Fibroblast of lung (primary cell): ENCODE measurements at regions not wholly inside any gene's neighbourhood (a gene's known extent, or its start where the extent isn't known, plus 50 kb on each side); places are given as distances from the start of the nearest gene placed in this dataset.

Experiments used
- DNase-seq, 2 donors: peaks; one replicate each; pipeline versions ENCODE4 v3.0.0 to v3.0.0-alpha.2; 2010; ENCODE audit warnings: low read depth in 2 of 2
- H2AFZ ChIP-seq: 2 replicates; pipeline ENCODE4 v1.5.1; 2012; ENCODE audit warnings: low read length, control low read depth, inconsistent platforms
- H3K27ac ChIP-seq: 2 replicates; pipeline ENCODE4 v1.5.1; 2011; ENCODE audit warnings: low read length, control low read depth; ENCODE audit not compliant: insufficient read depth
- H3K27me3 ChIP-seq: 2 replicates; pipeline ENCODE4 v1.5.1; 2011; ENCODE audit warnings: mild to moderate bottlenecking, low read length; ENCODE audit not compliant: control insufficient read depth, insufficient read depth
- H3K36me3 ChIP-seq: 2 replicates; pipeline ENCODE4 v1.5.1; 2011; ENCODE audit warnings: low read length; ENCODE audit not compliant: control insufficient read depth, insufficient read depth
- H3K4me1 ChIP-seq: 2 replicates; pipeline ENCODE4 v1.5.1; 2011; ENCODE audit warnings: low read length; ENCODE audit not compliant: control insufficient read depth, insufficient read depth; ENCODE audit errors: extremely low read depth
- H3K4me2 ChIP-seq: 2 replicates; pipeline ENCODE4 v1.5.1; 2011; ENCODE audit warnings: low read length, control low read depth; ENCODE audit not compliant: insufficient read depth; ENCODE audit errors: extremely low read depth
- H3K4me3 ChIP-seq, 4 experiments: fragments of 200-600 bp in 1 of 4; sonication (generic) in 1 of 4; replicated peaks in 1 of 4; 2 replicates each; pipeline ENCODE4 v1.5.1; 2011 to 2016; ENCODE audit warnings: low read length in 4 of 4, low read depth in 3 of 4, mild to moderate bottlenecking in 3 of 4, control low read depth in 2 of 4, inconsistent platforms in 1 of 4, mixed read lengths in 1 of 4; ENCODE audit not compliant: insufficient read depth in 1 of 4; ENCODE audit errors: control extremely low read depth in 1 of 4
- H3K79me2 ChIP-seq: 2 replicates; pipeline ENCODE4 v1.5.1; 2012; ENCODE audit warnings: mild to moderate bottlenecking, low read length, inconsistent platforms; ENCODE audit not compliant: control insufficient read depth, insufficient read depth
- H3K9ac ChIP-seq: 2 replicates; pipeline ENCODE4 v1.5.1; 2011; ENCODE audit warnings: mild to moderate bottlenecking, low read length, control low read depth; ENCODE audit not compliant: insufficient read depth
- H3K9me3 ChIP-seq: 2 replicates; pipeline ENCODE4 v1.5.1; 2012; ENCODE audit warnings: low read depth, low read length; ENCODE audit not compliant: control insufficient read depth, insufficient read depth
- H4K20me1 ChIP-seq: 2 replicates; pipeline ENCODE4 v1.5.1; 2011; ENCODE audit warnings: low read length; ENCODE audit not compliant: control insufficient read depth, insufficient read depth; ENCODE audit errors: extremely low read depth
- EZH2 ChIP-seq: IDR thresholded peaks from 2 replicates; pipeline ENCODE4 v1.5.1; 2012; ENCODE audit warnings: low read length, control low read depth, mild to moderate bottlenecking; ENCODE audit errors: missing control alignments
- TF ChIP-seq, protein P1 (sequence below), 2 donors: IDR thresholded peaks in 1 of 2; conservative IDR thresholded peaks in 1 of 2; 1 replicate in 1 of 2; 2 replicates in 1 of 2; pipeline ENCODE4 v1.5.1; 2011 to 2012; ENCODE audit warnings: low read length in 2 of 2, control low read depth in 1 of 2, inconsistent platforms in 1 of 2, low read depth in 1 of 2, mild to moderate bottlenecking in 1 of 2

DNA sequence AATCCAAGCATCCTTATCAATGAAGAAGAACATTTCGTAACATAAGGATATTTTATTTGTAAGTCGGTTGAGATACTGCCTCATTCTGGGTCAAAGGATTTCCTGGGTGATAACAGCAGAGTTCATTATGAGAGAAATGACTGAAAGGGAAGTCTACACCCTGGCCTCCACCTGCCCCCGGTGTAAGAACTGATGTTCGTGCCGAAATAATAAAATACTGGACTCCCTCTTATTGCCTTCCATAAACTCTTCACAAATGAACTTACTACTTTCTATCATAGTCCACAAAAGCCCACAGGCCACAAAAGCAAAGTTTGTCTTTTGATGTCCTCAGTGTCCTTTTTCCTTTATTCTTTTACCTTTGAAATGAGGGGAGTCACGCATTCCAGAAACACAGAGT, 174.4 kb downstream of the SERPINI1 start:
- Histone ChIP-seq H3K9ac (no peak overlapping the region), H3K9me3 (no peaks in the 10 kb centered on the region), H4K20me1 (no peaks in the 10 kb centered on the region), H3K4me1 (no peaks in the 10 kb centered on the region), H2AFZ (no peak overlapping the region), H3K27ac (no peak overlapping the region), H3K4me2 (no peak overlapping the region), H3K27me3 (no peaks in the 10 kb centered on the region), H3K79me2 (no peaks in the 10 kb centered on the region), H3K36me3 (no peaks in the 10 kb centered on the region), H3K4me3 (no peak overlapping the region)
- DNase-seq = no peak
- TF ChIP-seq, protein P1, sequence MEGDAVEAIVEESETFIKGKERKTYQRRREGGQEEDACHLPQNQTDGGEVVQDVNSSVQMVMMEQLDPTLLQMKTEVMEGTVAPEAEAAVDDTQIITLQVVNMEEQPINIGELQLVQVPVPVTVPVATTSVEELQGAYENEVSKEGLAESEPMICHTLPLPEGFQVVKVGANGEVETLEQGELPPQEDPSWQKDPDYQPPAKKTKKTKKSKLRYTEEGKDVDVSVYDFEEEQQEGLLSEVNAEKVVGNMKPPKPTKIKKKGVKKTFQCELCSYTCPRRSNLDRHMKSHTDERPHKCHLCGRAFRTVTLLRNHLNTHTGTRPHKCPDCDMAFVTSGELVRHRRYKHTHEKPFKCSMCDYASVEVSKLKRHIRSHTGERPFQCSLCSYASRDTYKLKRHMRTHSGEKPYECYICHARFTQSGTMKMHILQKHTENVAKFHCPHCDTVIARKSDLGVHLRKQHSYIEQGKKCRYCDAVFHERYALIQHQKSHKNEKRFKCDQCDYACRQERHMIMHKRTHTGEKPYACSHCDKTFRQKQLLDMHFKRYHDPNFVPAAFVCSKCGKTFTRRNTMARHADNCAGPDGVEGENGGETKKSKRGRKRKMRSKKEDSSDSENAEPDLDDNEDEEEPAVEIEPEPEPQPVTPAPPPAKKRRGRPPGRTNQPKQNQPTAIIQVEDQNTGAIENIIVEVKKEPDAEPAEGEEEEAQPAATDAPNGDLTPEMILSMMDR (conservative IDR thresholded peaks at IDR 0.05 in 1 of 2, IDR thresholded peaks at IDR 0.05 in 1 of 2; ENCODE audit: low read depth in 1 of 2, low read length in 2 of 2) = no peak
- TF ChIP-seq EZH2 = no peak

DNA sequence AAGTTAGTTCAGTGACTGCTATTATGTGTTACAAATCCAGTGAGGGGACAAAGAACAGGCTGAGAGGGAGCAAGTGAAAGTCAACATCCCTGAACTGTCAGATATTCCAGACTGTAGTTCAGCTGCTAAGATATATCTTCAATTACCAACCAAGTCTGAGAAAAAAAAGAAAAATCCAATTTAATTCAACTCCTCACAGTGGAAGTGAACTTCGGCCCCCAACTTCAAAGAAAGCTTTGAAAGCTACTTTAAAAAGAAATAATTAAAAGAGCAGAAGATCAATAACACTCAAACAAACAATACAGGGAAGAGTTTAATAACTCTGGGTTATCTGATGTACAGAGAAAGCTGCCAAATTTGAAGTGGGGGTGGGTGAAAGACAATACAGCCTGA, 174.0 kb downstream of the SERPINI1 start:
- Histone ChIP-seq H4K20me1 (no peaks in the 10 kb centered on the region), H3K4me2 (no peak overlapping the region), H3K27me3 (no peaks in the 10 kb centered on the region), H3K4me1 (no peaks in the 10 kb centered on the region), H2AFZ (no peak overlapping the region), H3K27ac (no peak overlapping the region), H3K4me3 (no peak overlapping the region), H3K36me3 (no peaks in the 10 kb centered on the region), H3K79me2 (no peaks in the 10 kb centered on the region), H3K9me3 (no peaks in the 10 kb centered on the region), H3K9ac (no peak overlapping the region)
- TF ChIP-seq EZH2 = no peak
- TF ChIP-seq, protein P1 (conservative IDR thresholded peaks at IDR 0.05 in 1 of 2, IDR thresholded peaks at IDR 0.05 in 1 of 2; ENCODE audit: low read depth in 1 of 2, low read length in 2 of 2) = no peak
- no peak for DNase-seq

DNA sequence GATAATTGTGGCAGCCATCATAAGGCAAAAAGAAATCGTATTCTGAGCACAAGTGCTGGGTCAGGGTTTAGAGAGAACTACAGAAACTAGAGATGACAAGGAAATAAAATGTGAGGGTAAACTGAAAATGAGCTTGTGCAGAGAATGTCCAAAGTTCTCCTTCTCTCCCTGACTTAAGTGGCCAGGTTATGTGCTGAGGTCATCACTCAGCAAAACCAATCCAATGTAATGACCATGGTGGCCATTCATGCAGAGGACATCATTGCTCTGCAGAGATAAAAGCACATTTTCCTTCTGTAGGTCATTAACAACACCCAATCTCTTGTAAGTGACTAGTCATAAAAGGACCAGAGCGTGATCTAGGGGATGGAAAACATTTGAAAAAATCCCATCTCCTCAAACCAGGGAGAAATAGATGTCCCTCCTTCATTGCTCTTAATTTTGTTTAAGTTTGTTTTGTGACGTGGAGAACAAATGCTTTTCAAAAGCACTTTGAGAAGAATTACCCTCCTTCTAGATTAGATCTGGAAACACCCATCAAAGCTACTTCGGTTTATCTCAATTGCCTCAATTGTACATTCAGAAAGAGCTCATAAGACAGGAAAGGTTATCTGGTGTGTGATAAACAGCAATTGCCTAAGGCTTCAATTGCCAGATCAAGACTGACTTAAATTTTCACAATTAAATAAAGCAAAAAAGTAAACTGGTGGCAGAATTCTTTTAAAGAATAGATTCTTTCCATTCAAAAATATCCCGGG, 173.4 kb downstream of the SERPINI1 start:
- Histone ChIP-seq H3K36me3 (no peaks in the 10 kb centered on the region), H3K79me2 (no peaks in the 10 kb centered on the region), H3K27ac (no peak overlapping the region), H3K27me3 (no peaks in the 10 kb centered on the region), H2AFZ (no peak overlapping the region), H3K9me3 (no peaks in the 10 kb centered on the region), H4K20me1 (no peaks in the 10 kb centered on the region), H3K4me2 (no peak overlapping the region), H3K4me1 (no peaks in the 10 kb centered on the region), H3K9ac (no peak overlapping the region), H3K4me3 (no peak overlapping the region)
- DNase-seq = no peak
- TF ChIP-seq EZH2 = no peak
- TF ChIP-seq, protein P1 (conservative IDR thresholded peaks at IDR 0.05 in 1 of 2, IDR thresholded peaks at IDR 0.05 in 1 of 2; ENCODE audit: low read depth in 1 of 2, low read length in 2 of 2) = no peak
